RWPE2 (cell line): ENCODE measurements at regions not wholly inside any gene's neighbourhood (a gene's known extent, or its start where the extent isn't known, plus 50 kb on each side); places are given as distances from the start of the nearest gene placed in this dataset.

Source experiments
- ATAC-seq: fragments of 200-7000 bp; cut with Tn5 transposase; 3 replicates; pipeline ENCODE4 v1.9.1; 2021; ENCODE audit warnings: low read depth
- DNase-seq: peaks from one replicate; pipeline ENCODE4 v3.0.0-alpha.2; 2020; ENCODE audit warnings: low spot score
- H3K27ac ChIP-seq: fragments of 450-650 bp; 2 replicates; pipeline ENCODE4 v1.5.1; 2017; ENCODE audit warnings: mild to moderate bottlenecking; ENCODE audit not compliant: poor library complexity, severe bottlenecking
- H3K27me3 ChIP-seq: fragments of 250-450 bp; sonication (Bioruptor Pico); 2 replicates; pipeline ENCODE4 v1.5.1; 2021; ENCODE audit warnings: mild to moderate bottlenecking, moderate library complexity; ENCODE audit not compliant: insufficient read depth, poor library complexity, severe bottlenecking
- H3K36me3 ChIP-seq: fragments of 250-450 bp; sonication (Bioruptor Pico); 2 replicates; pipeline ENCODE4 v1.5.1; 2020; ENCODE audit warnings: low read depth, mild to moderate bottlenecking, moderate library complexity
- H3K4me1 ChIP-seq: fragments of 250-450 bp; sonication (Bioruptor Pico); 2 replicates; pipeline ENCODE4 v1.5.1; 2021; ENCODE audit warnings: mild to moderate bottlenecking, moderate library complexity; ENCODE audit not compliant: insufficient read depth, poor library complexity, severe bottlenecking
- H3K4me3 ChIP-seq: fragments of 250-450 bp; sonication (Bioruptor Pico); 2 replicates; pipeline ENCODE4 v1.5.1; 2021; ENCODE audit warnings: mild to moderate bottlenecking, moderate library complexity; ENCODE audit not compliant: severe bottlenecking
- H3K9me3 ChIP-seq: fragments of 250-450 bp; sonication (Bioruptor Pico); 2 replicates; pipeline ENCODE4 v1.5.1; 2021; ENCODE audit warnings: mild to moderate bottlenecking, moderate library complexity; ENCODE audit not compliant: severe bottlenecking
- CTCF ChIP-seq: fragments of 450-650 bp; IDR thresholded peaks from one replicate; pipeline ENCODE4 v1.5.1; 2017; ENCODE audit warnings: mild to moderate bottlenecking, moderate library complexity; ENCODE audit not compliant: poor library complexity, severe bottlenecking

- H3K27ac ChIP-seq, result no peak overlapping the region
- DNase-seq, result no peak
Observed at GRCh38 chr3:110755345-110755744, 316.3 kb upstream of the NECTIN3 start.

GRCh38 chr3:110756705-110757104, 314.9 kb upstream of the NECTIN3 start:
- H3K4me1 ChIP-seq, result no peaks in the 10 kb centered on the region
- H3K36me3 ChIP-seq, result no peaks in the 10 kb centered on the region
- ATAC-seq, result no peak
- TF ChIP-seq CTCF, result no peak
- DNase-seq, result no peak
- no peak overlapping the region for H3K4me3 ChIP-seq
- no peak overlapping the region for H3K27ac ChIP-seq
- H3K27me3 ChIP-seq, result no peaks in the 10 kb centered on the region
- H3K9me3 ChIP-seq, result no peaks in the 10 kb centered on the region

More at GRCh38 chr3:110755345-110755744, 316.3 kb upstream of the NECTIN3 start:
- Histone ChIP-seq H3K27me3 (no peaks in the 10 kb centered on the region), H3K36me3 (no peaks in the 10 kb centered on the region), H3K4me3 (no peak overlapping the region), H3K9me3 (no peaks in the 10 kb centered on the region), H3K4me1 (no peaks in the 10 kb centered on the region)
- TF ChIP-seq CTCF, result no peak
- no peak for ATAC-seq

GRCh38 chr3:110758208-110758607, 313.4 kb upstream of the NECTIN3 start:
- DNase-seq (no peak), ATAC-seq (no peak)
- Histone ChIP-seq H3K27me3 (no peaks in the 10 kb centered on the region), H3K4me3 (no peak overlapping the region), H3K4me1 (no peaks in the 10 kb centered on the region), H3K27ac (no peak overlapping the region), H3K36me3 (no peaks in the 10 kb centered on the region), H3K9me3 (no peaks in the 10 kb centered on the region)
- TF ChIP-seq CTCF, result no peak

- no peak for DNase-seq
Observed at GRCh38 chr3:110767156-110767555, 304.5 kb upstream of the NECTIN3 start.

More at GRCh38 chr3:110767156-110767555, 304.5 kb upstream of the NECTIN3 start:
- Histone ChIP-seq H3K36me3 (no peaks in the 10 kb centered on the region), H3K4me1 (no peaks in the 10 kb centered on the region), H3K9me3 (no peaks in the 10 kb centered on the region), H3K4me3 (no peak overlapping the region), H3K27ac (no peak overlapping the region), H3K27me3 (no peaks in the 10 kb centered on the region)
- no peak for ATAC-seq
- no peak for TF ChIP-seq CTCF
